GM11168 (cell line): ENCODE measurements at regions not wholly inside any gene's neighbourhood (a gene's known extent, or its start where the extent isn't known, plus 50 kb on each side); places are given as distances from the start of the nearest gene placed in this dataset.
"Not testable (repeated sequence)": the region's sequence is repeated elsewhere in the genome, so short reads cannot be mapped to it uniquely, and the experiment has no call there.

ENCODE experiments used
- in situ Hi-C: fragments of 300-500 bp; cut with MboI; formaldehyde crosslinking; loops from one replicate; pipeline ENCODE4 v1.12.0; 2022; ENCODE audit warnings: low sequenced_read_pairs; ENCODE audit not compliant: unreplicated experiment

GRCh38 chr14:31911160-31911559, 165.9 kb upstream of the ARHGAP5 start:
- in situ Hi-C loops = no loop called here

- in situ Hi-C loops = no loop called here
Measured at GRCh38 chr14:31913370-31913769, 163.7 kb upstream of the ARHGAP5 start.

- in situ Hi-C loops = not testable (repeated sequence)
Measured at GRCh38 chr14:31918289-31918688, 158.8 kb upstream of the ARHGAP5 start.

GRCh38 chr14:31920001-31920400, 157.1 kb upstream of the ARHGAP5 start:
- in situ Hi-C loops = no loop called here

- in situ Hi-C loops = no loop called here
Measured at GRCh38 chr14:31920989-31921650, 156.0 kb upstream of the ARHGAP5 start.

GRCh38 chr14:31921721-31922120, 155.4 kb upstream of the ARHGAP5 start:
- in situ Hi-C loops = no loop called here

GRCh38 chr14:31926123-31926522, 151.0 kb upstream of the ARHGAP5 start:
- in situ Hi-C loops = no loop called here

- in situ Hi-C loops = no loop called here
Measured at GRCh38 chr14:31926652-31927347, 150.3 kb upstream of the ARHGAP5 start.

- in situ Hi-C loops = no loop called here
Measured at GRCh38 chr14:31927348-31927832, 149.7 kb upstream of the ARHGAP5 start.

GRCh38 chr14:31930070-31930469, 147.0 kb upstream of the ARHGAP5 start:
- in situ Hi-C loops = loop anchor here (5.0 kb wide), 1 partner anchor 327 kb away; no protein-coding TSS in a partner anchor

- in situ Hi-C loops = loop anchor here (5.0 kb wide), 1 partner anchor 327 kb away; no protein-coding TSS in a partner anchor
Measured at GRCh38 chr14:31930493-31931240, 146.4 kb upstream of the ARHGAP5 start.

GRCh38 chr14:31932675-31933074, 144.4 kb upstream of the ARHGAP5 start:
- in situ Hi-C loops = loop anchor here (5.0 kb wide), 1 partner anchor 325 kb away; no protein-coding TSS in a partner anchor

- in situ Hi-C loops = loop anchor here (5.0 kb wide), 1 partner anchor 324 kb away; no protein-coding TSS in a partner anchor
Measured at GRCh38 chr14:31933716-31934115, 143.4 kb upstream of the ARHGAP5 start.

- in situ Hi-C loops = loop anchor here (5.0 kb wide), 1 partner anchor 322 kb away; no protein-coding TSS in a partner anchor
Measured at GRCh38 chr14:31934767-31935266, 142.3 kb upstream of the ARHGAP5 start.

- in situ Hi-C loops = no loop called here
Measured at GRCh38 chr14:31935391-31935790, 141.7 kb upstream of the ARHGAP5 start.

GRCh38 chr14:31936115-31936514, 141.0 kb upstream of the ARHGAP5 start:
- in situ Hi-C loops = no loop called here

GRCh38 chr14:31937730-31938346, 139.3 kb upstream of the ARHGAP5 start:
- in situ Hi-C loops = no loop called here

- in situ Hi-C loops = no loop called here
Measured at GRCh38 chr14:31939934-31940333, 137.2 kb upstream of the ARHGAP5 start.

GRCh38 chr14:31941487-31941886, 135.6 kb upstream of the ARHGAP5 start:
- in situ Hi-C loops = no loop called here
